HG02623 (cell line): ENCODE measurements at regions not wholly inside any gene's neighbourhood (a gene's known extent, or its start where the extent isn't known, plus 50 kb on each side); places are given as distances from the start of the nearest gene placed in this dataset.

Experiments used
- ATAC-seq: cut with Tn5 transposase; IDR thresholded peaks from one replicate; pipeline ENCODE4 v1.9.1; 2021; ENCODE audit warnings: moderate library complexity; ENCODE audit not compliant: unreplicated experiment

DNA sequence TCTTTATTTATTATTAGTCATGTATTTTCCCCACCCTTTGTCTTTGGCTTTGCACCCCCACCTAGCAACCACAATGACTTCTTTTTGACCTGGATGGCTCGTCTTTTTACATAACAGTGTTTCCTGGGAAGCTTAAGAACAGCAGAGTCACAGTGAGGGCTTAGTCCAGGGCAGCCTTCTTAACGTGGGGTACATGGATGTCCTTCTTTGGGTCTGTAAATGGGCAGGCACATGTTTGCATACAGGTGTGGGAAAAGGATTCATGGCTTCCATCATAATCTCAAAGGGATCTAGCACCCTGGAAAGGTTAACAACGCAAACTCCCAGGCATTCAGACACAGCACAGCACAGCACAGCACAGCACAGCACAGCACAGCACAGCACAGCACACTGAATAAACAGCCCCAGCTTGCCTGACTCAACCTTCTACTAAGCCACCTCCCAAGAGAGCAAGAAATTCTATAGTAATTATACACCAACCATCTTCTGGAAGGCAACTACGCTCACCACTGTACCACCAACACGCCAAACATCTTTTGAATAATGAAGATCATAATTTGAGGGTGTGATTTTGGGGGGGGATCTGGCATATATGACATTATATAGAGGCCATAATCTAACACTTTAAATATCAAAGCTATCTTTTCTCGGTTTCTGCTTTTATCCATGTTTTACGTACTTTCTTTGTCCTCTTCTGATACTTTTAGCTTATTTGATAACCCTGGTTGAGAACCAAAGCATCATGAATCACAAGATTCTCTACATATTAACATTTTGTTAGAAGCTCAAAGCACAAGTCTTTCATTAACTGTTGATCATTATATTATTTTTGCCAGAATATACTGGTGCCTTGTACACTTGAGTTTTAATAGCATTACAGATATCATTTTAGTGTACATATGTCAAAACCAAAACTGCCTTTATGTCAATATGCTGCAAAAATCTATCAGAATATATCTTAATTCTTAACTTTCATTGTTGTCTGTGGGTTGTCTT, 177.2 kb upstream of the KLF14 start:
- ATAC-seq = no peak

- ATAC-seq = no peak
Measured at GRCh38 chr7:130912082-130912861, 178.3 kb upstream of the KLF14 start.

- peak; percentile 87 for ATAC-seq
Measured at GRCh38 chr7:130912862-130913638, 179.0 kb upstream of the KLF14 start.

- no peak for ATAC-seq
Measured at GRCh38 chr7:130913639-130914553, 179.9 kb upstream of the KLF14 start.

GRCh38 chr7:130914554-130915294, 180.7 kb upstream of the KLF14 start:
- no peak for ATAC-seq

- no peak for ATAC-seq
Measured at GRCh38 chr7:130917669-130918128, 183.7 kb upstream of the KLF14 start.

DNA sequence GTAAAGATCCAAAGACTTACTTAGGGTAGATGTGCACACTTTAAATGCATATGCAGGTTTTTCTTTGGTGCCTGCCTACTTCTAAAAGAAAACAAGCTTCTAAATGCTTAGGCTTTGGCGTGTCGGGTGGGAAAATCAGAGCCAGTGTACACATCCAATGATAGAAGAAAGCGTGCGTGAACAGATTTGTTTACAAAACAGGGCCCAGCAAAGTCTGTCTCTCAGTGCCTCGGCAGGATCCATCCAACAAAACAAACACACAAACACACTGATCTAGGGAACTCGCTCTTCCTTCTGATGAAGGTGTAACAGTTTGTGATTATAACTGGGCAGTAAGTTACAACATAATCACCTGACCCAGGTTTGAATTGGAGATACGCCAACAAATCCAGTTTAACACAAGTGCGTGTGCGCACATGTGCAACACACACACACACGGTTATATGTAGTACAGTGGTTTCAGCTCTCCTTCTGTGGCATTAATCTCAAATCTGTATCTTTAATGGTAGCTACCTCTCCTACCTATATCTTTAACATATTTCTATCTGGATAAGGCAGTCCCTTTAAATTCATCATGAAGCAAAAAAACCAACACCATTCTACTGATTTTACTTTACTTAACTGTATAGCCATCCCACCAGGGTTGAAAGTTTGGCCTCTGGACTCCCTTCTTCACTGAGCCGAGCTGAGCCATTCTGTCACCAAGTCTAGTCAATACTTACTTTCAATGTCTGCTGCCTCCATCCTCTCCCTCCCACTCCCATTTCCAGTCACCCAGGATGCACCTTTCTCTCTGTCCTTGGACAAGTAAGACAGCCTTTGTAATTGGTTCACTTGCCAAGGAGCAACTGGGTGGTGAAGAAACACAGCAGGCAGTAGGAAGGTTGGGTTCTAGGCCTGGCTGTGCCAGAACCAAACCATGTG, 184.4 kb upstream of the KLF14 start:
- ATAC-seq = no peak

DNA sequence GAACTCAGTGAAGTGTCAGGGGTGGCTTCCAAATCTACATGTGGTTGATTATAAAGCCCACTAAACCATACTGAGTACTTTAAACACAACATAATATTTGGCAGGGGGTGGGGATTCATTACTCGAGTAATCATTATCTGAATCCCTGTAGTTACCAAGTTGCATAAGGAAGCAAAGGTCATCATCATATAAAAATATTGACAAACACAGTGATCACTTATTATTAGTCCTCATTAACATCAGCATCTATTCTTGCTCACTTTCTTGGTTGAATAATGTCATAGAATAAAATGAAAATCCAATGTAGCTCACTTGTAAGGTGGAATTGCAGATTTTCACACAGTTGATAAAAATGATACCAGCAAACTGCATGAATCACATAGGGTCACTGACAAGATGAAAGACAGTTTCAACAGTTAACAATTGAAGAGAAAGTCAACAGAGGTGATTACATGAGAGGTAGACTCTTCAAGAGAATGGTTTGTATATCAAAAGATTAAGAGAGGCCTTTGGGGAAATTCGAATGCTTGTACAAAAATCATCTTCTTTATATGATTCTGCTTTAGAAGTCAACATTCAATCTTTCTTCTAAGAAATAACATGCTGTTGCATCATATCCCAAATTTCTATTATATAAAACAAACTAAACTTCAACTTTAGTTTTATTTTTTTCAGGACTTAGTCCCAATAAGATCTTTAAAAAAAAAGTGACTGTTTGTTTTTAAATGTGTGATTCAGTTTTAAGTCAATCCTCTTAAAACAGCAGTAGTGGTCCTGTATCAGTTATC, 185.5 kb upstream of the KLF14 start:
- no peak for ATAC-seq

DNA sequence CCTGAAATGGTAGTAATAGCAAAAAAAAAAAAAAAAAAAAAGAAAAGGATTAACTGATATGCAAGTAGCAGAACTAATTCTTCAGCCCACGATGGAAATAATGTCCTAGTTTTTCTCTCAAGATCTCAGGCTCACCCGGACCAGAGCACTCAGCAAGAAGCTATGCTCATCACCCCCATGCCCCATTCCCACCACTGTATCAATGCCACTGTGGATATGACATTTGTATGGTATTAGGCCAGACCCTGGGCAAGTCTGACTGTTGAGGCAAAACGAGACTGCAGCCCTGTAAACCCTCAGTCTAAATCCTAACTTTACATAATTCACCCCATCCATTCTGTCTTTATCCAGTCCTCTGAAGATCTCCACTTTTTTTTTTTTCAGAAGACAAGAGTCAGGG, 186.1 kb upstream of the KLF14 start:
- ATAC-seq = no peak

GRCh38 chr7:130921391-130922180, 187.6 kb upstream of the KLF14 start:
- no peak for ATAC-seq

DNA sequence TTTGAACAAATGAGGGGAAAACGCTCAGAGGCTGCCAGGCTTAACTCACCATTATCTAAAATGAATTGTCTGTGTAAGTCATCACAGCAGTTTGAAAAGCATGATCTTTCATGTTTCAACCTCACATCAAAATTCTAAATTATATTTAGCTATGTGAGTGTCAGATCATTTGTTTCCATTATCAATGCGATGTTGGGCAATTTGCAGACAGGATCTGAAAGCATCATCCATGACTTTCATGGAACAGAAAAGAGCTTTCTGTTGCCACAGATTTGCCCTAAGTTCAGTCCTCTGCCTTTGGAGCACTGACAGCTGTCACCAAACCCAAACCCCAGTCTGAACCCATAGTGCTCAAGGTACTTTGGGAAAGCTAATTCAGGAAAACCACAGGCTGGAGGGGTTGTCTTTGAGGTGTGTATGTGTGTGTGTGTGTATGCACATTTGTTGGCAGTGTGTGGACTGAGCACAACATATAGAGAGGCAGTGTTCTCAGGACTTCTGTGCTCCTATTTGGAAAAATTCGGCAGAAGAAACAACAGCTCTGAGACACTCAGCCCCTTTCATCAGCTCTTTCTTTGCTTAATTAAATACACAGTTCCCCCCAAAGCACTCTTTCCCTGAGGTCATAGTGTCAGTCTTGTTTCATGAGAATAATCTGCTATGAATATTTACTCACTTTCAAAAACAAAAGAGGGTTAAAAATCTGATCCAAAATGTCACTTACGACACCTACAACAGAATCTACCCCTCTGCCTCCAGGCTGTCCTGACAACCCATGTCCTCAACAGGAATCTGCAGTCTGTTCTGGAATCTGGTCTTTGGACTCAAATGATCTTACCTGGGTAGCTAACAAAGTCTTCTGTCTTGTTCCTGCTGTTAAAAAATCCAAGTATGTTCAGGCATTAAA, 188.5 kb upstream of the KLF14 start:
- no peak for ATAC-seq

GRCh38 chr7:130923365-130923764, 189.4 kb upstream of the KLF14 start:
- ATAC-seq = no peak

GRCh38 chr7:130923930-130924329, 189.9 kb upstream of the KLF14 start:
- no peak for ATAC-seq

DNA sequence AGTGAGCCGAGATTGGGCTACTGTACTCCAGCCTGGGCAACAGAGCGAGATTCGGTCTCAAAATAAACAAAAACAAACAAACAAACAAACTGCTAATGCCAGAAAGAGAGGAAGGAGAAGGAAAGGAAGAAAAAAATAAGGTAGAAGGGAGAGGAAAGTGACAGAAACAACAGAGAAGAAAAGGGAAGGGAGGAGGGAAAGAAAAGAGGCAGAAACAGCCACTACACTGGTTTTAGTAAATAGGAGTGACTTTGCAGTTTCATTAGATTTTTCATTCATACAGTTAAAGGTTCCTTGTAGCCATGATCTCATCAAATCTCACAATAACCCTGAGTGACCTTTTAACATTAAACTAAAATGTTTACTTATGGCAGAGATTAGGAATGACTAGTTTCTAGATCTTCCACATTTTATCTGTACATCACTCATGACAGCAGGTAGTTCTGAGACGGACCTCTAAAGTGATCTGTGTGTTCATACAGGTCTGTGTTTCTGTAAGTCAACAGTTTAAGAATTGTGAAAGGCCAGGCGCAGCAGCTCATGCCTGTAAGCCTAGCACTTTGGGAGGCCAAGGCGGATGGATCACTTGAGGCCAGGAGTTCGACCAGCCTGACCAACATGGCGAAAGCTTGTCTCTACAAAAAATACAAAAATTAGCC, 191.3 kb upstream of the KLF14 start:
- no peak for ATAC-seq
